GM19438 (cell line): ENCODE measurements at regions not wholly inside any gene's neighbourhood (a gene's known extent, or its start where the extent isn't known, plus 50 kb on each side); places are given as distances from the start of the nearest gene placed in this dataset.

Experiments used
- ATAC-seq: cut with Tn5 transposase; IDR thresholded peaks from one replicate; pipeline ENCODE4 v1.9.1; 2021; ENCODE audit warnings: low read depth; ENCODE audit not compliant: unreplicated experiment

DNA sequence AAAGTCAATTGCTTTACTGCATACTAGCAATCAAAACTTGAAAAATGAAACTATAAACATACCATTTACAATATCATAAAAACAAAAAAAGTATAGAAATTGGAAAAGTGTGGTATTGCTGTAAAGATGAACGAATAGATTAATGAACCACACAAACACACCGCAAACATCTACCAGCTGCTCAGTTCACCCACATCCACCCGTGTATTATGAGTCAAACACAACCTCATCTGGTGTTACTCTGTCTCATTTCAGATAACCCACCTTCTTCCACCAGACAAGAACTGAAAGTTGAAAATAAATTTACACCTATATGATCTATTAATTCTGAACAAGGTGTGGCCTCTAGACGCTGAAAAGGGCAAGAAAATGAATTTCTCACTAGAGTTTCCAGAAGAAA, 53.3 kb downstream of the BLID start:
- ATAC-seq: no peak

DNA sequence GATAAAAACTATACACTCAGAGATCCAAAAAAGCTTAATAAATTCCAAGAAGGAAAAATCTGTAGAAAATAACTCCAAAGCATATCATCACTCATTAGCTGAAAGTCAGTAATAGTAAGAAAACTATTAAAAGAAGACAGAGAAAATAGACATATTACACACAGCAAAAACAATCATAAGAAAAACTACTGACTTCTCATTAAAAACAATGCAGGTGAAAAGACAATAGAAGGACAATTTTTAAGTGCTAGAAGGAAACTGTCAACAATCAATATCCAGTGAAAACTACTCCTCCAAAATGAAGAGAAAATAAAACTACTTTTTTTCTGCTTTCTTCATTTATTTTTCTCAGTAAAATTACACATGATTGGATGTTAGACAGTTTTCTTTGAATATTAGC, 56.5 kb downstream of the BLID start:
- no peak for ATAC-seq

DNA sequence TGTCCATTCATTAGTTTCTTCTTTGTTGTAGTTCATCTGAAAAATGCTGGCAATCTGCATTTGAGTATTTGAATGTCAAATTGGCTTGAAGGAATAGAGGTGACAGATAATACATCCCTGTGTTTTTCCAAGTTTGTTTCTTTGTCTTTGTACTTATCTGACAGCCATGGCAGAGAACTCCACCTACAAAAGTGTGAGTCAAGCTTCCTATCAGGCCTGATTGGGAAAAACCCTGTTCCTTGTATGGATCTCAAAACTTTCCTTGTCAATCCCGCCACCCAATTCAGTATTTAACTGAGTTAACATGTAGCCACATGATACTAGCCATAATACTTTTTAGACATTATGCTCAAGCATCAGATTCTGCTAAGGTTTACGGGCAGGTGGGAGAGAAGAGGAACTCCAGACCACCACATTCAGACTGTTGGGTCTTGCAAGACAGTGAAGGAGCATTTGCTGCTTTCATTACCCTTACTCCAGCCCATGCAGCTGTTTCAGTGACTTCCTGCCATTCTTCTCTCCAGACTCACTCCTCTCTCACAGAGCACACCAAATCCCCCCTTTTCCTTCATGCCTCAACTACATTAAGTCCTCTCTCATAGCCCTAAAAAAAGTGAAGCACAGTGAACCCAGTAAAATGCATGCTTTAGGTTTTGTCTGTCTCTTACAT, 65.9 kb downstream of the BLID start:
- no peak for ATAC-seq

DNA sequence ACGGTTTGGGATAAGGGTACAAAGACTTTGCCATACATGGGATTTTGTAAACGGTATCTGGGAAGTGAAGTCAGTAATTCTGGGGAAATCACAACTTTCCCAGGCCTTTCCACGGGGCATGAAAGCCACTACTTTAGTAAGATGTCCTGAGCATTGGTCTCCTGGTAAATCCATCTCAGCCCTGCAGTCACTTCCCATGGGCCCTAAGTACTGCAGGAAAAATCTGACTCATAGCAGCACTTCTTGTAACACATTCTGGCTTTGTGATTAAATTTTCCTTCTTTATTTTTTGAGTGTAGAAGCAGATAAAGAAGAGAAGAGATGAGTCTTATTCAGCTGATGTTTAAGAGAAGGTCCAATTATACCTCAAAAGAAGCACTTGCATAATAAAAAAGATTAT, 67.6 kb downstream of the BLID start:
- ATAC-seq: no peak

DNA sequence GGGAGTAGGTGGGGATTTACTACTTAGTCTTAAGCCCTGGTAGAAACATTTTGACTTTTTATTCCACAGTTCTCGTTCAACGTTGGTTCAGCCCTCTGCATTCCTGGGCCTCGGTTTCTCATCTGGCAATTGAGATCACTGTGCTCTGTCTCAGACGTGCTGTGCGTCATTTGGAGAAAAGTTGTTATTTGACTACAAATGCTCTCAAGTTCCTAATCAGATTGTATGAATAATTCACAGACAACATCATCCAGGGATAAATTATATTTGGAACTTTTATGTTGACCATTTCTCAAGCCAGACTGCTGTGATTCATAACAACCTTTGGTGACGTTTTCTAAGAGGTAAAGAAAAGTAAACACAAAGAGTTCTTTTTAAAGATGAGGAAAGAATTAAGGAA, 69.2 kb downstream of the BLID start:
- ATAC-seq: no peak

DNA sequence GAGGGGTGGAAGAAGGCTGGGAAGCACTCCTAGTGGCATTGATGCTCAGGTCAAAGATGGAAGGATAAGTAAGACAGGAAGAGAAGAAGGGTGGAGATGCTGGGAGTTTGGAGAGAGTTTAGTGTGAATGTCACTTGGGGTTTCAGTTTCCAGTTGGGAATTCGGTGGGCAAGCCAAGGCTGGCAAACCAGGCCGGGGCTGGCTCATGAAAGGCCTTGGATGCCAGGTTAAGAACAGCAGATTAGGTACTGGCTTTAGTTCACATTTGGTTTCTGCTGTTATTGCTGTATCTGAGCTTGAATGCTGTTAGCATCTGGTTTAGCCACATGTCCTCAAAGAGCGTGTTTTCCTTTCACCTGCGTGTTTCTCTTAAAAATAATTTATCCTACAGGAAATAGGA, 69.6 kb downstream of the BLID start:
- ATAC-seq: no peak

DNA sequence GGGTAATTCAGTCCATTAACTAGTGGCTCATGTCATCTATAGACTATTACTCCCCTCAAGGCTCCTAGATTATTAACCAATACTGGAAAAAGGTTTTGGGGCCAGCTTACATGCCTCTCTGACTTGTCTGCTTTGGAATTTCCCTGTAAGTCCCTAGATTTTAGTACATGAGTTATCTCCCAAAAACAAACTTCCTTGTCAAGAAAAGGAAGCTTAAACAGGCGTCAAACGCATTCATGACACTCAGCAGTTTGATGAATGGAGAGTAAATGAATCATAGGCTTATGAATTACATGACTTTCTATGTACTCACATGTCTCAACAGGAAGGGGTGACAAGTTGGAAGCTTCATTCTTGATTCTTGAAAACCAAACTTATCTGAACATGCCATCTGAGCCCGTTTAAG, 70.8 kb downstream of the BLID start:
- no peak for ATAC-seq

DNA sequence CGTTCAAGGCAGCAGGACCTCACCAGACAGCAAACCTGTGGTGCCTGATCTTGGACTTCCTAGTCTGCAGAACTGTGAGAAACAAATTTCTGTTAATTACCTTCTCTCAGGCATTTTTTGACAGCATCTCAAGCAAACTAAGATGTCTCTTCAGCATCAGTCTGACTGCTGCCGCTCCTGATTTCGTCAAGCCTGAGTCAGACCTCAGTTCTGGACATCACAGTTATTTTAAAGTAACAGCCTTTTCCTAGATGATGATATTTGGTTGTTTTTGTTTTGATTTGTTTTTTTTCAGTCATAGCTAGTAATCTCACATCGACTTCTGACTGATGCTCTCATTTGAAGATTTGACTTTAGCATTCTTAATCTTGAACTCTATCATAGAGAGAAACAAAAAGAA, 71.9 kb downstream of the BLID start:
- no peak for ATAC-seq

DNA sequence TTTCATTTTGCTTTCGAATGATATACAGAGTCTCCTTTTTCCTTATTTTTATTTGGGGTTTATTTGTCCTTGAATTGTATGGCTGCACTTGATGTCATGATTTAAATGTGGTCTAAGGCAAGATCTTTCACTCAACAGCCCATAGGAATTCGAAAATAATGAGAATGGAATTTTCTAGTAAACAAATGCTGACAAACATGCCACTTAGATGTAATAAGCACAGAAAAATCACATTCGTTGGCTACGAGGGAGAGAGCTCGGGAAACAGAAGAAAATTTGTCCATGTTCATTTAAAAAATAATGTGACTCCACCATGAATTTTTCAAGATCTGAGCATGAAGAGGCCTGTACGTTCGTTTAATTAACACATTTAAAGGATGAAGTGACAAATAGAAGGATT, 73.0 kb downstream of the BLID start:
- no peak for ATAC-seq

DNA sequence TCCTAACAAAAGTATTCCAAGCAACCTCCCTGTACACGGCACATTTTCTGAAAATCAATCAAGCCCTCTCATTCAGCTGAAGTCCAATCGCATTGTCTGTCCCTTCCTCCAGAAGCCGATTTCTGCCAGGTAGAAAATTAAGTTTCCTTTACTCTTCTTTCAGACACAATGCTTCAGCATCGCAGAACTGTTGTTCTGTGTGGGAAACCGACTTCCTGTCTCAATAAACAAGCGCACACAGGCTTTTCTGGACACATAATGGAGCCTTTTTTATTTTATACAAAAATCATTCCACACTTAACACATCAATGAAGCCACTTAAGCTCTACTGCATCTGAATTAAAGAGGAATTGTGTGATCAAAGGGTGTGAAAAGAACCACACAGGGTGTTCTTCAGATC, 75.6 kb downstream of the BLID start:
- no peak for ATAC-seq

DNA sequence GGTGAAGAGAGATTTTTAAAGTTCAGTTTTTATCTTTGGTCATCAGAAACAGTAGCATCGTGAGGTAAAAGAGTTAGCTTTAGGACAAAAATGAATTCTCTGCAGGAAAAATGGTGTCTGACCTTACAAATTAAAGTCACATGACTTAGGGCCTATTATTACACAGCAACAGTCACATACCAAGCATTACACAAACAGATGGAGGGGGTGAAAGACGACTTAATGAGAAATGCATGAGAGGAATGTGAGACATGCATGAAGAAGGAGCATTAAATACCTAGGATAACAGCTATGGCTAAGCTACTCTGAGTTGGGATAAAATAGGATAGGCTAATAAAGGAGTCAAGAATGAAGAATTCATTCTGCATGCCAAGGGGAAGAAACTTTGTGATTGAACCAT, 77.5 kb downstream of the BLID start:
- no peak for ATAC-seq

DNA sequence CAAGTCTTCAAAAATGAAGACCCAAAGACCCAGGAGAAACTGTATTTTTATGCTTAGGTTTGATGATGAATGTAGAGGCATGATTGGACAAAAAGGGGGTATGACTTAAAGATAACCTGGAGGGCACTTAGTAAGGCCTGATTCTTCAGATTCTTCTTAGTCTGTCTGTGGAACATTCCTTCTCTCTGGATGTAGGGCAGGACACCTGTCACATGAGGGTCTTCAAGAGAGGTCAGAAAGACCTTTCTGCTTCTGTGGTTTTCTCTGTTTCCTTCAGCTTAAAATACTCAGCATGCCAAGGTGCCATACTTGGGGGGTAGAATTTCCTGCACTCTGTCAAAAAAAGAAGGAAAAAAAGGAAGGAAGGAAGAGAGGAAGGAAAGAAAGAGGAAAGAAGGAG, 78.1 kb downstream of the BLID start:
- no peak for ATAC-seq

DNA sequence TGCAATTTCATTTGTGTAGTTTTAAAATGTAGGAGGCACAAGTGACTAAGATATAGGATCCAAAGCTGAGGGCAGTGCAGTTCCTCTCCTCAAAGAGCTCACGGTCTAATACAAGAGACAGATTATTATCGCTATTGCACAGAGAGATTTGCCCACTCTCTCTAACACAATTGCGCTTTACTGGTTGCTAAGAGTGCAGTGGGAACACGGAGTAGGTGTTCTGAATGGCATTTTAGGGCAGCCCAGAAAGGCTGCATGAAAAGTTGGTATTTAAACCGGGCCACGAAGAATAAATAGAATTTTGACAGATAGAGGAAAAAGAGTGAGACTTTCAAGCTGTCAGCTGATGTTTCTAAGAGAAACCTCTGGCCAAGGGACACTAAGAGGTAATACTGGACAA, 79.5 kb downstream of the BLID start:
- ATAC-seq: no peak

DNA sequence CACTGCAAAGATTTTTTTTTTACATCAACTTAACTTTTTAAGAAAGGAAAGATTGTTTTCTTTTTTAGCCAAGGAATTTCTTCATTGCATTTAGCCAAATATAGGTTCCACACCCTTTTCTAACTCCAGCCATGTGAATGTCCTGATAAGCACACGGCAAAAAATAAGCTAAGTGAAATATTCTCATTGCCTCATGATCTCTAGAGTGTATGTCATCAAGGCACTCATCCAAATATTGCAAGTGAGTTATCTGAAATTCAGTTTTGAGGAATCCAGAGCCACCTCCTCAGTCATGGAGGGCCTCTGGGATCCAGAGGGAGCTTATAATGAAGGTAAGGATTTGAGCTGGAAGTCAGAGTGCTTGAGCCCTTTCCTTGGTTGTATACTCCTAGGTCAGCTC, 80.0 kb downstream of the BLID start:
- ATAC-seq: no peak

DNA sequence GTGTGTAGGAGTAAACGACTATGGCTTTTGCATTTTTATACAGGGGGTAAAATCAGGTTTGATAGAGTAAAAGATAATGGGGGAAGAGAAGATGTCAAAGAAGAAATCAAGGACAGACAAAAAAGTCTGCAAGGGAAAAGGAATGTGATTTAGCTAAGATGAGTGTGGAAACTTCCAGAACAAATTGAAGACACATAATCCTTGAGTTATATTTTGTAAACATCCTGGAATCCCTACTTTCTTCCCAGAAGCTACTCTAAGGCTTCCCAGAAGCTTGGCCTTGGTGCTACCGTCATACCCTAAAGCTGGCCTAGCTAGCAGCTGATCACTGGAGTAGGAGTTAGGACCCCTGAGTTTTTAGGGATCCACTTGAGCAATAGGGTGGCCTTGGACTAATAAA, 82.4 kb downstream of the BLID start:
- ATAC-seq: no peak

DNA sequence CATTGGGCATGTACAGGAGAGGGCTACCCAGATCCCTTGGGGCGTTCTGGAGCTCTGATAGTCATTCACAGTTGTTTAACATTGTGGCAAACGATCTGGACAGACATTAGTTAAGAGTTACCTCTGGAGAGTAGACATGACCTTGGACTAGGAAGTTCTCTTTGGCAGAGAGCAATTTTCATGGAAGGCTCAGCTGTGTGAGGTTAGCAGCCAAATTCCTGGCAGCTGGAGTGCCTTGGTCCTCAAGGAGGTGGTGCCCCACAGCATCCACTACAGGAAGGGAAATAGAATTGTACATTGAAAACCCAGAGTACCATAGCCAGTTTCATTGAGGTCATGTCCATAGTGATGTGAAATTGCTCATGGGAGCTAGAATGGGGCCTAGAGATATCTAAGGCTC, 82.8 kb downstream of the BLID start:
- no peak for ATAC-seq

DNA sequence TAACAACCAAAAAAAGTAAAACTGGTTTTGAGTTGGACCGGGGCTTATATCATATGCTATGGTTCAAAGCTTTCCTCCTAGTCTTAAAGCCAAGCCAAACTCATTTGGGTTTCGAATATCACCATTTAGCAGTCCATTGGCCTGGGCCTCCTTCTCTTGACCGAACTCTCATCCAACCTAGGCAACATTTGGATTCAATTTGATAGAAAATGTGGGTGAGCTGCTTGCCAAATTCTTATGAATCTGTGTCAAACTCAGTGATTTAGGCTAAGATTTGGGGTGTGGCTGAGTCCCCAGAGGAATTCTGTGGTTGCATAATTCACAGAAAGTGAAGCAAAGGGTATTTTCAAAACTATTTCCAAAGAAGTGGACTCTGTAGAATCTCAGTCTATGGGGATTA, 83.7 kb downstream of the BLID start:
- no peak for ATAC-seq

DNA sequence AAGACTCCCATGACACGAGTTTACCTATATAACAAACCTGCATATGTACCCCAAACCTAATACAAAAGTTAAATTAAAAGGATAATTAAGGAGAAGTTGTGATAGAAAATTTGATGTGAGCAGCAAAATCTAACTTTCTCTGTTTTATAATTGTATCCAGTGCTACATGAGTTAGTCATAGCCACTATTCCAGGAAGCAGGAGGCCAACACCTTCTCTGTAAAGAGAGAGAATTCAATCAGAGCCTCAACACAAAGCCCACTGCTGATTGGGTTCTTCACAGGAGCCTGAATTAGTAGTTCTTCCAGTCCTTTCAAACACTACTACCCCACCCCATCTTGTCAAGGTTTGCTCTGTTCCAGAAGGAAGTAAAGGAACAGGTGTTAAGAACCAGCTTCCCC, 84.2 kb downstream of the BLID start:
- no peak for ATAC-seq

DNA sequence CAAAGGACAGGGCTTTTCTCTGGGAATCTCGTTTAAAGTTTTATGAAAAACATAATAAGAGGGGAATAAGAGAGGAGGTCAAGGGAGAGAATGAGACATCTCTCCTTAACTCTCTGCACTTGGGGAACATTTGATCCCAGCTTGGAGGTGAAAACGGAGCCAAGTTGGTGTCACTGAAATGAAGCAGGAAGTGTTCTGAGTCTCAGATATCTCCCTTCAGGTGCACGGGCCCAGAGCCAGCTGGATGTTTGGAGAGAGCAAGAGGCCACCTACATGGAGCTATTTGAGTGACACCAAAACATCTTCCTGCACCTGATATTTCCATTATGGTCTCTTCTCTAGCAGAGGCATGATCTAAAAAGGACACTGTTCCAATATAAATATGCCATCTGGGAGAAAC, 85.7 kb downstream of the BLID start:
- no peak for ATAC-seq

DNA sequence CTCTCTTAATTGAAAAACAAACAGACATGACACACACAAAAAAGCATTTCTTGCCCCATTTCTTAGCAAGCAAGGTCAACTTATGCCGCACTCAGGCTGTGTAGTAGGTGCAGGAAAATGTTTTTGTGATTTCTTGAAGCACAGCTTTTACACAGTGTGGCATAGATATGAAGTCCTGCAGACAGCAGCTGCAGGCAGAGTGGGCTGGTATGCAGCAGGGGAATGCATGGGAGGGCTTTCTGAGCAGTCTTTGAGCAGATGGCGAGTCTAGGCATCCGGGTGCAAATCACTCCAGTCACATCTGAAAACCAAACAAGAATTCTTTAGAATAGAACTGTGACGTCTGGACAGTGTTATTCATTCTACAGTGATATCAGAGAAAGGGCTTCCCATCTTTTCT, 87.5 kb downstream of the BLID start:
- ATAC-seq: no peak

DNA sequence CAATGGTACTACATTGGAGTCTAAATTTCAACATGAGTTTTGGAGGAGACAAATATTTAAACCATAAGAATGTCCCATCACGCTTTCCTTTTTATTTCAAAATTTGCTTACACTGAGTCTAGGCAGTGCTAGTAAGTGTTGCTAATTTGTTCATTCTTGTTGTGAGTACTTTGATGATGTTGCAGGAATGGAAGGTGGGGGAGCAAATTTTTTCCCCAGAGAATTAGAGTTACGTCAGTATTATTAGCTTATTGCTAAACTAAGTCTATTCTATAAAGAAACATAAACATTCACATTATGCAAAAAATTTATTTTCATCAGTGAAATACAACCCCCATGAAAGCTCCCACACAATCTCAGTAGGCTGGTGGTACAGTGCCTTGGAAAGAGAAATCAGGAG, 88.0 kb downstream of the BLID start:
- no peak for ATAC-seq

DNA sequence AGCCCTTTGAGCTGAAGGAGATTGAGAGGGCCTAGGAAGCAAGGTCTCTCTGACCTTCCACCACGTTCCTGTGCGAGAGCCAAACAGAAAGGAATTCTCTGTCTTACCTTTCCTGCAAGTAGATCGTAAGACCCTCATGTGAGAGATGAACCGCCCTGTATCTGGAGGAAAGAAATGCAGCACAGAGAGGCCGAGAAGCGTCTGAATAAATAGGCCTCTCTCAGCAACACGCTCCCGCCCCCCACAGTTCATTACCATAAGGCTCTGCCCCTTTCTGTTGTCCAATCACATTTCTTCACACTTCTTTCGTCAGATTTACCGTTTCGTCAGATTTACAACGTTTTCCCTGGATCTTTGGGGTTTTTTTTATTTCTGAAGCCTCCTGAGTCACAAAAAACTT, 90.3 kb downstream of the BLID start:
- ATAC-seq: no peak

DNA sequence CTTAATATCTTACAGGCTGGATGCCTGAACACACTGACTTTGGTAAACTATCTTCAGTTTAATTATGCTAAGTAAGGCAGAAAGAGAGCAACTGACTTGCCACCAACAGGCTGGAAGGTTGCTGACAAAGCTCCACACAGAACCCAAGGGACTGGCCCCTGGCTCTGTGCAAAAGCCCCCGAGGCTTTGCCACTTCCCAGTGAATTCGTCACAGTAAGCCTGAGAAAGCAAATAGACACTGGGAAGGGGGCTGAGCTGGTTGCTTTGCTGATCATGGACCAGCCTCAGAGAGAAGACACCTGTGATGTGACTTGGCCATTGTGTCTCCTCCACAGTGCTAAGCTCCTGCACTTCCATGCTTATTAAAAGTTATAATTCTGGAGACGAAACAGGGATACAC, 91.7 kb downstream of the BLID start:
- ATAC-seq: no peak
